ENCODE measurements at regions not wholly inside any gene's neighbourhood (a gene's known extent, or its start where the extent isn't known, plus 50 kb on each side); places are given as distances from the start of the nearest gene placed in this dataset.

- Histone ChIP-seq H2AFZ (ENCODE audit: low read depth, low read length) (no peak overlapping the region), H3K36me3 (ENCODE audit: control insufficient read depth, insufficient read depth, low read length) (no peaks in the 10 kb centered on the region), H3K9me3 (replicated peaks; ENCODE audit: control insufficient read depth, insufficient read depth, low read depth, low read length) (peaks cover 4% of the 10 kb centered on the region; the same call in 1 of the 2 replicates), H3K4me3 (no peak overlapping the region), H3K9me1 (ENCODE audit: control insufficient read depth, insufficient read depth, low read length) (no peaks in the 10 kb centered on the region), H4K20me1 (replicated peaks; ENCODE audit: control insufficient read depth, insufficient read depth, low read length) (no peaks in the 10 kb centered on the region), H3K4me2 (ENCODE audit: insufficient read depth, low read length) (no peak overlapping the region), H3K79me2 (ENCODE audit: control insufficient read depth, insufficient read depth, low read length) (no peaks in the 10 kb centered on the region), H3K27ac (ENCODE audit: extremely low read depth, low read depth, low read length) (no peak overlapping the region), H3K9ac (ENCODE audit: insufficient read depth in 1 of 2, low read depth in 2 of 2, low read length in 2 of 2) (no peak overlapping the region), H3K27me3 (ENCODE audit: control insufficient read depth in 2 of 2, insufficient read depth in 2 of 2, low read length in 2 of 2) (no peaks in the 10 kb centered on the region), H3K4me1 (replicated peaks in 1 of 2; ENCODE audit: control insufficient read depth in 2 of 2, insufficient read depth in 2 of 2, low read length in 2 of 2) (no peaks in the 10 kb centered on the region)
- FAIRE-seq: no peak
- TF ChIP-seq C11orf30 (IDR thresholded peaks at IDR 0.05; ENCODE audit: low read depth) (peak; percentile 26; the same call in 1 of the 2 replicates), SMARCB1 (IDR thresholded peaks at IDR 0.05; ENCODE audit: insufficient read length, low read depth) (no peak), SIX5 (IDR thresholded peaks at IDR 0.05; ENCODE audit: borderline replicate concordance in 1 of 2, insufficient read depth in 1 of 2, low read depth in 1 of 2, low read length in 2 of 2) (no peak), ZNF316 (IDR thresholded peaks at IDR 0.05) (peak; percentile 59), IRF2 (CRISPR knock-in tag; IDR thresholded peaks at IDR 0.05) (no peak)
- no peak for DNase-seq (ENCODE audit: extremely low read depth in 1 of 4, low spot score in 3 of 4)
- in situ Hi-C loops (cut with MboI): no loop called here
- intact Hi-C loops (cut with micrococcal nuclease): no loop called here
- CTCF ChIA-PET (ENCODE audit: low intra/inter-chr PET ratio): no interaction called here
- ATAC-seq: no peak
- BruUV-seq (replicated peaks): no TSS peak
- 4% methylated on average over 1 of the region's 1 CpG for WGBS (ENCODE audit: insufficient coverage, low coverage, missing lambda C conversion rate)
- POLR2A ChIA-PET: no interaction called here
Observed at GRCh38 chr2:155810411-155810810, 522.1 kb downstream of the NR4A2 start.

- FAIRE-seq (no peak), DNase-seq (ENCODE audit: extremely low read depth in 1 of 4, low spot score in 3 of 4) (no peak), ATAC-seq (no peak)
- Histone ChIP-seq H3K79me2 (ENCODE audit: control insufficient read depth, insufficient read depth, low read length) (no peaks in the 10 kb centered on the region), H3K4me3 (no peak overlapping the region), H3K9ac (ENCODE audit: insufficient read depth in 1 of 2, low read depth in 2 of 2, low read length in 2 of 2) (no peak overlapping the region), H3K9me1 (ENCODE audit: control insufficient read depth, insufficient read depth, low read length) (no peaks in the 10 kb centered on the region), H2AFZ (ENCODE audit: low read depth, low read length) (no peak overlapping the region), H3K4me2 (ENCODE audit: insufficient read depth, low read length) (no peak overlapping the region), H3K27me3 (ENCODE audit: control insufficient read depth in 2 of 2, insufficient read depth in 2 of 2, low read length in 2 of 2) (no peaks in the 10 kb centered on the region), H4K20me1 (replicated peaks; ENCODE audit: control insufficient read depth, insufficient read depth, low read length) (no peaks in the 10 kb centered on the region), H3K36me3 (ENCODE audit: control insufficient read depth, insufficient read depth, low read length) (no peaks in the 10 kb centered on the region), H3K9me3 (replicated peaks; ENCODE audit: control insufficient read depth, insufficient read depth, low read depth, low read length) (no peaks in the 10 kb centered on the region), H3K27ac (ENCODE audit: extremely low read depth, low read depth, low read length) (no peak overlapping the region), H3K4me1 (replicated peaks in 1 of 2; ENCODE audit: control insufficient read depth in 2 of 2, insufficient read depth in 2 of 2, low read length in 2 of 2) (no peaks in the 10 kb centered on the region)
- in situ Hi-C loops (cut with MboI) (no loop called here), intact Hi-C loops (cut with micrococcal nuclease) (no loop called here)
- POLR2A ChIA-PET: no interaction called here
- 1% methylated on average over 5 of the region's 5 CpGs for WGBS (ENCODE audit: insufficient coverage, low coverage, missing lambda C conversion rate)
- CTCF ChIA-PET (ENCODE audit: low intra/inter-chr PET ratio): no interaction called here
- BruUV-seq (replicated peaks): no TSS peak
- no peak for TF ChIP-seq REST (IDR thresholded peaks at IDR 0.05; ENCODE audit: borderline replicate concordance)
- TF ChIP-seq REST (CRISPR knock-in tag; IDR thresholded peaks at IDR 0.05; ENCODE audit: low read depth): no peak
- no peak for TF ChIP-seq NFE2 (IDR thresholded peaks at IDR 0.05; ENCODE audit: low read depth)
- no peak for TF ChIP-seq ZNF79 (CRISPR knock-in tag; IDR thresholded peaks at IDR 0.05; ENCODE audit: low read depth)
- TF ChIP-seq NBN (IDR thresholded peaks at IDR 0.05; ENCODE audit: low read depth): no peak
Observed at GRCh38 chr2:155802888-155803287, 529.6 kb downstream of the NR4A2 start.

All from K562 (cell line).